ENCODE measurements at regions not wholly inside any gene's neighbourhood (a gene's known extent, or its start where the extent isn't known, plus 50 kb on each side); places are given as distances from the start of the nearest gene placed in this dataset. TPM values are rescaled to one million over a fixed set of nuclear protein-coding genes. Genes with fewer than 3 reads are reported as not detected.

Small RNA genes lying in the stretch of these regions (microRNA-seq; reads per million reads assigned to microRNA genes)
- gene MIR4462 (ENCODE audit: borderline microRNAs expressed) = not detected
